Effector CD4-positive, alpha-beta T cell (primary cell): ENCODE measurements at regions not wholly inside any gene's neighbourhood (a gene's known extent, or its start where the extent isn't known, plus 50 kb on each side); places are given as distances from the start of the nearest gene placed in this dataset.

ENCODE experiments used
- DNase-seq: peaks from one replicate; pipeline ENCODE4 v3.0.0-alpha.2; 2020

DNA sequence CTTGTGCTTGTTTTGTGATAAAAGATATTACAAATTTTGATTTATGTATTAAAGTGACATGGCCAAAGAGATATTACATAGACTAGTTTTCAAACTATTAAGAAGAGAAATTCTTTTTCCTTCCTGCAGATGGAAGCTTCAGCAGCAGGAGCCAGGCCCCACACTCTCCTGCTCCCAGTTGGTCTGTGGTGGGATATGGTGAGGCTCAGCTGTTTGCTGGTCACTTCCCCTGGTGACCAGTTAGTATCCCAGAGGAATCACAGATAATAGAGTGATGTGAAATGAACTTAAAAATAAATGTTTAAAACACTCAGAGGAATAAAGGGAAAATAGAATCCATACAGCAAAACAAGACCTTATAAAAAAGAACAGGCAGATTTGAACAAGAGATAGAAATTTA lies 154.7 kb downstream of the KTN1 start:
- DNase-seq = no peak

DNA sequence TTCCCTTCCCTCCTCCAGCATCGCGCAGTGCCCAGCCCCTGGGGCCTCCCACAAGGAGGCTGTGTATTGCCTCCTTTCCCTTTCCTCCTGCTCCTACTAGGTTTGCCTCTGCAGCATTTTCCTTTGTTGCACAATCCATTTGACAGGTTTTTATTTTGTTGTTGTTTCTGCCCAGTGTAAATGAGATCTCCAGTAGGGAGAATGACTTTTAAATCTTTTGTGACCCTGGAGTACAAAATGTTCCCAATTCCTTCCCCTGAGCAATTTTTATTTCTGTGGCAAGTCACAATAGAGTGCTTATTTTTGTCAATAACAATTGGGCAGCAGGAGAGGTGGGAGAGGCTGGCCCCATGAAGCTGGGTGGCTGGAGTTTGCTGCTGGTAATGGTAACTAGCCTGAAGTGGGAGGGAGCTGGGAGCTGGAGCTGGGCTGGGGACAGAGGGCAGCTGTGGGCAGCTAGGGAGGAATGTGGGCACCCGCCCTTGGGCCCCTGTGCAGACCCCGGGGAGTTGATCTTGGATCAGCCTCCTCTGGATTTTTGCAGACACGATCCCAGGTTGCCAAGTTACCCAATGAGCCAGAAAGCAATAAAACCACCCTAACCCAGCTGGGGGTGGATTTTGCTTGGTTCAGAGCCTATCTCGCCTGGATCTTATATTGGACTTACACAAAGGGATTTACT lies 160.1 kb downstream of the KTN1 start:
- DNase-seq = no peak

DNA sequence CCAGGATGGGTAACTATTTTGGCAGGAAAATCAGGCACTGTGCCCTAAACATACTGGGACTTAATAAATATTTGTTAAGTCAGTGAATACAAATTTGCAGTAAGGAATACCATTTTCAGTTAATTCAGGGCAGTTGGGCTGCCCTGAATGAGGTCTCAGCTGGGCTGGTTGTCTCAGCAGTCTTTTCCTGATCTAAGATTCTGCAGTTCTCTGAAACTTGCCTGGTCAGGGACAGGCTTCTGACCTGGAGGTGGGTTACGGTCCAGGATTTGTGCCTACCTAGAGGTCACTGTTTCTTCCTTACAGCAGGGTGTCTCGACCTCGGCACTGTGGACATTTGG lies 160.6 kb downstream of the KTN1 start:
- DNase-seq = no peak

DNA sequence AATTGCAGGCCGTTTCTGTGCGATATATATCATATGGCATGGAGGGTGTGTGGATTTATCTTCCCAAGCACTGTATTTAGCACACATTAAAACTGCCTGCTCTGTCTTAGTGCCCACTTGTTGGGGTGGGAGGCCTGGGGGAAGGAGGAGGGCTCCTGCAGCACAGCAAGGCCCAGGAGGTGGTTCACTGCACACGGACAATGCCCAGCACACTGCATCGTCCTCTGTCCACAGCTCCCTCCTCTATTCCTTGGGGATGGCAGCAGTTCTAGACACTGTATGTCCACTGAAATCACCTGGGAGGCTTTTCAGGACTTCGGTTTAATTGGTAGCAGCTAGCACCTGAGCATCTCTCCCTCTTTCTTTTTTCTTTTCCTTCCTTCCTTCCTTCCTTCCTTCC lies 161.2 kb downstream of the KTN1 start:
- DNase-seq = no peak

DNA sequence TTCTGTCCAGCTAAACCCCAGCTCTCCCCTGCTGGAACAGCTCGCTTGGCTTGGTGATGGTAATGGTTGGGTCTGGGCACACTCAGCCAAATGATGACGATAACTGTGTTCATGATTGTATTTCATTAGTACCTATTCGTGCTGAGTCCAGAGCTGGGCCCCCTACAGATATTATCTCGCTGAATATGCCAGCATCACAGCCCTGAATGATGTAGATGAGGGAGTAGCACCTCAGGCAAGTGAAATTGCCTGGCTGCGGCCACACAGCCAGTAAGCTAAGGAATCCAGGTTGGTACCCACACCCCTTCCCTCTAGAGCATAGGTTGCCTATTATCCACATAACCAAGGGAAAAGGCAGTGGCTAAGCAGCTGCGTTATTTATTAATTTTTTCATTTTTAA lies 163.5 kb downstream of the KTN1 start:
- no peak for DNase-seq

DNA sequence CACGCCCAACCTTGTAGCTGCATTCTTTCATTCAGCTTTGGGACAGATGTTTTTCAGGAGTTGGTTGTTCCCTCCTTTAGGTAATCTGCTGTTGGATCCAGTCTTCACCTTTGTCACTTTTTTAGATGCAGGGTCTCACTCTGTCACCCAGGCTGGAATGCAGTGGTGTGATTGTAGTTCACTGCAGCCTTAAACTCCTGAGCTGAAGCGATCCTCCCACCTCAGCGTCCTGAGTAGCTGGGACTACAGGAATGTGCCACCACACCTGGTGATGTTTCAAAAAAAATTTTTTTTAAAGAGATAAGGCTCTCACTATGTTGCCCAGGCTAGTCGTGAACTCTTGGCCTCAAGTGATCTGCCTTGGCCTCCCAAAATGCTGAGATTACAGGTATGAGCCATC lies 164.3 kb downstream of the KTN1 start:
- no peak for DNase-seq

DNA sequence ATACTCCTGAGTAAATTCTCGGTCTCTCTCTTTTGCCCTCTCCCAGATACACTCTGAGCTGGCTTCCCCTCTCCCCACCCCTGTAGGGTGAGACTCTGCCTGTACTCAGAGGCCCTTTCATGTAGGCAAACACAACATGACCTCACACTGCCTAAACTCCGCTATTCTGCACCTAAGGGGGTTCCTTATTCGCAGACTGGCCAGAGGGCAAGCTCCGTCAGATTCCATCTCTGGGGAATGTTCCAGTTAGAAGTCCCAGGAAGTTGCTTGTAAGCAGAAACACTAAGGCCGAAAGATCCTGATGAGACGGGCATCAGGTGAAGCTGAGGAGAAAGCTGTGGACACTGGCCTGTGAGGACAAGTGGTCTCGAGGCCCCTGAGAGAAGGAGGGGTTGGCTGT lies 165.9 kb downstream of the KTN1 start:
- no peak for DNase-seq

DNA sequence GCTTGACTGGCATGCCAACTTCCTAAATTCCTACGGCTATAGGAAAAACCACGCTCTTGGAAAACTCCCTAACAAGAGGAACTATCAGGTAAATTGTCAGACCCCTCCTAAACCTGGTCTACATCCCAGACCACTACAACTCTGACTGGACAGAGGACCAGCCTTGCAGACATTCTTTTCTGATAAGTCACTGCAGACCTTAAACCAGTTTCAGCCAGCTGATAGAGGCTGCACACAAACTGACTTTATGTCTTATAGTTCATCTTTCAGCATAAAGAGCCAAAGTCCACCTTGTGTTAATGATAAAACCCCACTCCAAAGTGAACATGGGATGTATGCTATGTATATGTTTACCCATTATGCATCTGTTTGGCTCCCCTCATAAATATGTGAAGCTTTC lies 166.6 kb downstream of the KTN1 start:
- no peak for DNase-seq

DNA sequence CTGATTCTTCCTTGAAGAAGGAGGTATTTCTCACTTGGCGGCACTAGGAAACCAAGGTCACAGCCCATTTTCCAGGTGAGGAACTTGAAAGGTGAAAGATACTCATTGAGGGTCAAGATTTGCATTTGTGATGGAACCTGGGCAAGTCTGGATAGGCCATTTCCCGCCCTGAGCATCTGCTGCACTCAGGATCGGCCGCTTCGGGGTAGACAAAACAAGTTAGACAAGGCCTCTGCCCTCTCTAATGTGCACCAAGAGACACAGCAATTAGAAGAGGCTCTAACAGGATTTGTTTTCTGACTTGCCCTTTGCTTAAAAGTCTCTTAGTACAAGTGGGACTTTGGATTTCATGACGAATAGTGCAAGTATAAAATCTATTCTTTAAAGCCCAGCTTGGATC lies 167.2 kb downstream of the KTN1 start:
- no peak for DNase-seq

DNA sequence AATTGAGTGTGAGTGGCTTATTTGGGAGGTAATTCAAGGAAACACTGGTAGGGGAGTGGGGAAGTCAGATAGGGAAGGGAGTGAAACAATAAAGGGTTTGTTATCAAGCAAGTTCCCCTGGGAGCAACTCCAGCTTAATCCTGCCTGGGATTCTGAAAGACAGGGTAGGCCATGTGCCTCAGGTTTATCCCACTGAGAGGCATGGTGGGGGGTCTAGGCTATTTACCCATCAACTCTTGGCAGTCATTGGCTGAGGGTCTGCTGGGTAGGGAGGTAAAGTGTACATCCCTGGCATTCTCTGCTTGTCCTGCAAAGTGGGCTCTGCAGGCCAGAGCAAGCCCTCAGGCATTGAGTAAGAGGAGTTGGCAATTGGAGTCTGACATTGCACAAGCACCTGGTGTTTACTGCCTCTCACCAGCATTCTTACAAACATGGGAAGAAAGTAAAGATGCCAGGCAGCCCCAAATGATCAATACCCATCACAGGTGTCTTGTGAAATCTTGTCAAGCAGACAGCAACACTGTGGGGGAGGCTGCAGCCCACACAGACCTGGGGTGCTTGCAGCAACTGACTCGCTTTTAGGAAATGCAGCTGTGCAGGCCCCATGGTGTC lies 169.3 kb downstream of the KTN1 start:
- DNase-seq = no peak

DNA sequence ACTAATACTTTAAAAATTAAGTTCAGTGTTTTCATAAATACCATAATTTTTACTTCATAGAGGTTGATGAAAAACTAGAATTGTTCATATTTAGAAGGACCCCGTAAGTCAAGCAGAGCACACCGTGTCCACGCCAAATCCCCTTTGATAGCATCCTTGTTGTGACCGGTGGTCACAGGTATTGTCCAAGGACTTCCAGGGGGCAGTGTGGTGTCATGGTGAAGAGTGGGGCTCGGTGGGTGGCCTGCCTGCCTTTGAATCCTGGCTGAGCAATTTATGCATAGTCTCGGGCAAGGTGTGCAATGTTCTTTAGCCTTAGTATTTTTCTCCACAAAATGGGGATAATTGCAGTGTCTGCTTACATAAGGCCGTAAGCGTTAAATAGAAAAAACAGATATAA lies 169.9 kb downstream of the KTN1 start:
- no peak for DNase-seq

DNA sequence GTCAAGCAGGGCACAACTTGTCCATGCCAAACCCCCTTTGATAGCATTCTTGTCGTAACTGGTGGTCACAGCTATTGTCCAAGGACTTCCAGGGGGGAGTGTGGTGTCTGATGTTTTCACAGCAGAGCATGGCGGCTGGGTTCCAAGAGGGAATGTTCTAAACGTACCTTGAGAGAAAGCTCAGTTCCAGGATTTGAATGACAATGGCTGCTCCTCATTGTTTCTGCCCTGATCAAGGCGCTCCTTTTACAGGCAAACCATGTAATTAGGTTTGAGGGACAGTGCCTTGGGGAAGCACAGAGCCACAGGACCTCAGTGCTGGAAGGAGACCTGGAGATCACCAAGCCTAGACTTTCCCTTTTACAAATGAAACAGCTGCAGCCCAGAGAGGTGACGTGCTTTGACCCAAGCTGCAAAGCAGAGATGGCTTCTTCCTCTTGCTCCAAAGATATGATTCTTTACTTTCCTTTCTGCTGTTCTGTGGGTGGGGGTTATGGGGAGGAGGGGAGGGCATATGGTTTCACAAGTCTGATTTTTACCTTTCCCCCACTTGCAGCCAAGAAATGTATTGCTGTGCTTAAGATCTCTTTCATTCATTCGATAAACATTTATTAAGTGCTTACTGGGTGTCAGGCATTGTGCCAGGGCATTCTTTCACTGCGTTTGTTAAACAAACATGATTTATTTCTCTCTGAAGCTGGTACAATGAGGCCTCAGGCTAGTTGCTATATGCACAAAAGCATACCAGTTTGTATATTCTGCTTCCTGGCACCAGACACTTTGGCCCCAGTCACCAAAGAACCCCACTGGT lies 172.8 kb downstream of the KTN1 start:
- DNase-seq = no peak

DNA sequence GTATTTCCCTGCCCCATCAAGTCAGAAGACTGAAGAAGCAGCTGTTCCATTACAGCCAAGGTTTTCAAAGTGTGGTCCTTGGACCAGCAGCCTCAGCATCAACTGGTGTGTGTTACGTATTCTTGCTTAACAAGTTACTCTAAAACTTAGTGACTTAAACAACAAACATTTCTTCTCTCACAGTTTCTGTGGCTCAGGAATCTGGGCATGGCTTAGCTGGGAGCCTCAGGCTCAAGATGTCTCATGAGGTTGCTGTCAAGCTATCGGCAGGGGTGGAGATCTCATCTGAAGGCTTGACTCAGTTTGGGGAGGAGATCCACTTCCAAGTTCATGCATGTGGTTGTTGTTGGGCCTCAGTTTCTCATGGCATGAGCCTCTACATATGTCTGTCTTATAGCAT lies 174.5 kb downstream of the KTN1 start:
- DNase-seq = no peak

DNA sequence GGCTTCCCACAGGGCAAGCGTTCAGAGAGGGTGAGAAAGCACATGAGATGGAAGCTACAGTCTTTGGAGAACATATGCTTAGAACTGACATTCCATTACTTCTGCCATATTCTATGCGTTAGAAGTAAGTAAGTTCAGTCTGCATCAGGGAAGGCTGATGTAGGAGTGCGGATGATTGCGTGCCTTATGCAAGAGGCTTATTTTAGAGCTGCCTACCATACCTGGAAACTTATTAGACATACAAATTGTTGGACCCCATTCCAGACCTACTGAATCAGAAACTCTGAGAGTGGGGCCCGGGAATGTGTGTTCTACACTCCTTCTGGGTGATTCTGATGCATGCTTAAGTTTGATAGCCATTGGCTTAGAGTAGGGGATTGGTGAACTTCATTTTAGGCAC lies 174.9 kb downstream of the KTN1 start:
- no peak for DNase-seq

DNA sequence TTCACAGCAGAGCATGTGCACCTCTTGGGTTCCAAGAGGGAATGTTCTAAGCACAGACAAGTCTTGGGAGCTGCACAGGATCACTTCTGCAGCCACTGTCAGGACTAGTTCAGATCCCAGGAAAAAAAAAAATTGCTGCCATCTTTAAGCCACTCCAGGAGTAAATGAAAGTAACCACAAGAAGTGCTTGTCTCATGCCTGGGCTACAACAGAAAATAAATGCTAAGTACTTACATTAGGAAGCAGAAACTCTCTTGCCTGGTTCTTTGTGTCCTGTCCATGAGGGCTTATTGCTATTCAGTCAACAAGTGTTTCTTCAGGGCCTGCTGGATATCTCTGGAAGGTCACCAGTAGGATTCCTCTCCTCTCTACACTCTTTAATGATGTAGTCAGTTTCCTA lies 176.1 kb downstream of the KTN1 start:
- DNase-seq = no peak

DNA sequence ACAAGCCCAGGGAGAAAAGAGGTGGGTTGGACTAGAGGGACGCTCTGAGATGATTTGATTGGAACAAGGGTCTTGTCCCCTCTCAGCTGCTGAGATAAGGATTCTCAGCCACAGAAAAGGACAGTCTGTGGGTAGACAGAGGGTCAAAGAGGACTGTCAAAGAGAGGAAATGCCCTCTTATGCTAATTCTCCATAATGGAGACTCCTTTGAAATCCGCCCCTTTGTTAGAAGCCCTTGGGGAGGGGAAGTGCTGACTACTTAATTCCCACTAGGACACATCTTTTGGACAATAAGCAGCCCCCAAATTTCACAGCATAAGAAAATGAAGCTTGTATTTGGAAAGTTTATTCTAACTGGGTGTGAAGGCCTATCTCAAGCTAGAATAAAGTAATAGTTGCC lies 176.6 kb downstream of the KTN1 start:
- no peak for DNase-seq

DNA sequence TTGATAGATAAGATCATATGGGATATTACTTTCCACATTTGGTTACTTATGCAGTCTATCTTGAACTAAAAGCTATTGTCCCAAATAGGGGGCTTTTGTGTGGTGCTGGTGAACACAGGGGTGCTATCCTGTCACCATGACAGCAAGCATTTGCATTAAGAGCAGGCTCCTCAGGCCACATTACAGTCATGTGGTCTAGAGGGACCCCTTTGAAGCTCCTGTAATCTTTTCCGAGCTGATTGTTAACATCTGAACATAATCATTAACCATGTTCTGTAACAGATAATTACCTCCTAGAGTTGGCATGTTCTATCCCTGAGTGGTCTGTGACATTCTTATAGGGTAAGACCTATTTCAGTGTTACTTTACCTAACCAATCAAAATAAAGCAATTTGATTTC lies 178.8 kb downstream of the KTN1 start:
- DNase-seq = no peak

DNA sequence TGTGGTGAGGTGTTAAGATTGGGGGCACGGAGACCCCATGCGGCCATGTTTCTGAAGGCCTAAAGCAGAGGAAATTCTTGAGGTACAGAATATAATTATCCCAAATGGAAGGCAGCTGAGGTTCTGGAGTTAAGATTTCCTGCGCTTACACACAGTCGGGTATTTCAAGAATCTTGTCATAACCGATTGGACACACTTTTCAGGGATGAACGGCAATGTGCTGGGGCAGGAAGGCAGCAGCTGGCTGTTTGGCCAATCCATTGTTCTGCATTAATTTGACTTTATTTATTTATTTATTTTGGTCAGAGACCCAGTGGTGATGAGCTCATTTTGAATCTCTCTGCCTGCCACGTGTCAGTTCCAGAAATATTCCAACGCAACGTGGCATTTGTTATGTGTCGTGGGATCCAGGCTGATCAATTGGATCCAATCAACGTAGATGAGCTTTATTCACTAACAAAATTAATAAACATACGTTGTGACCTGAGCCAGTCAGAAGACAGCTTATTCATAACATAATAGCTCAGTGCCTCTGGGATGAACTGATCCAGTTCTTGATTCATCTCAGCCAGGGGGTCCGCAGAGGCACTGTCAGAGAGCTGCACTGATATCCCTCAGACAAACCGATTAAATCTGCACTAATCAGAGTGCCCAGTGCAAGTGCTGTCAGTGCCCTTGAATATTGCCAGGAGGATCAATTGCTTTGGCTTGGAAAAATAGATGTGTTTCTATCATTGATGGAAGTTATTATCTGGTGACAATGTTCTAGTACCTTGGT lies 181.0 kb downstream of the KTN1 start:
- no peak for DNase-seq

DNA sequence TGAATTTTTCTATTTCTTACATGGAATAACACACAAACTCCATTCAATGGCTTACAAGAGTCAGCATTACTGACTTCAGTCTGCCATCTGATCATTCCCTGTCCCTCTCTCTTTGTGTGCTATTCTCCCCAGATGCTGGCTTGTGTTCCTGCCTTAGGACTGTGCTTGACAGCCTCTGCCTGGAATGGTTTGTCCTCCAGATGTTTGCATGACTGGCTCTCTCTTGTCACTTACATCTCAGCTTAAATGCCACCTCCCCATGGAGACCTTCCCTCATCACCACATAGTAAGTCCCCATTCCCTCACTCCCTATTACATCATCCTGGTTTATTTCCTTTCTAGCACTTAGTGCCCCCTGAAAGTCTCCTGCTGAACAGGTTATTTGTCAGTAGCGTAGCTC lies 181.6 kb downstream of the KTN1 start:
- DNase-seq = no peak

DNA sequence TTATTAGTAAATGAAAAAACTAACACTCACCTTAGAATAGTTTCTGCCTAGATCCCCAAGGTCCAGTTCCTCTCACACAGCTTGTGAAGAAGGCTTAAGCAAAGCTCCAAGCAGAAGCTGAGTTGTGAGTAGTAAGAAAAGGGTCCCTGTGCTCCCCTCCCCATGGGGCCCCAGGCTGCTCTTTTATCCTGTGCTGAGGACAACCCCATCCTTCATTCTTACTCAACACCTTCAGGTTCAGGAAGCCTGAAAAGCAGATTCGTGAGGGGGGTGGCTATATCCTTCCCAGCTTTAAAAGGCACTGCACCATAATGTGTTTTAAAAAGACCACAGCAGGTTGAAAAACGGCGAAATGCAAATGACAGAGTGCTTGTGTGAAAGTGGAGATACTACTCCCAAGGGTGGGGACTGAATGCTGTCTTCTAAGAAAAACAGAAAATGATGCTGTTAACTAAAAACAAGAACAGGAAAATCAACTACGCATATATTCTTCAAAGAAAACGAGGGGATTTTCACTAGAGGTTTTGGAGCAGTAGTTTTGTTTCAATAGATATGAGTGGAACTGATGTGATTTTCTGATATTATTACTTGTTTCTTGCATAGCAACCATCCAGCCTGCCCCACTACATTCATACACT lies 182.7 kb downstream of the KTN1 start:
- no peak for DNase-seq

DNA sequence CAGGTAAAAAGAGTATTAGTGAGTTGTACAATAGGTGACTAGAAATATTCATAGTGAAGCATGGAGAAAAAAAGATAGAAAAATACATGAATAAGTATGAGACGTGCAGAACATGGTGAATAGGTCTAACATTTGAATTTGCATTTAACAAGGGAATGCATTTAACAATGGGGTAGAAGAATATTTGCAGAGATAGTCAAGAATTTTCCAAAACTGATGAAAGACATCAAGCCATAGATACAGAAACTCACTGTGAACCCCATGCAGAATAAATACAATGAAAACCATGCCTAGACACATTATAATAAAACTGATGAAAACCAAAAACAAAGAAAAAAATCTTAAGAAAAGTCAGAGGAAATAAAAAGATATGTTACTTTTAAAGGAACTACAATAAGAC lies 184.8 kb downstream of the KTN1 start:
- no peak for DNase-seq

DNA sequence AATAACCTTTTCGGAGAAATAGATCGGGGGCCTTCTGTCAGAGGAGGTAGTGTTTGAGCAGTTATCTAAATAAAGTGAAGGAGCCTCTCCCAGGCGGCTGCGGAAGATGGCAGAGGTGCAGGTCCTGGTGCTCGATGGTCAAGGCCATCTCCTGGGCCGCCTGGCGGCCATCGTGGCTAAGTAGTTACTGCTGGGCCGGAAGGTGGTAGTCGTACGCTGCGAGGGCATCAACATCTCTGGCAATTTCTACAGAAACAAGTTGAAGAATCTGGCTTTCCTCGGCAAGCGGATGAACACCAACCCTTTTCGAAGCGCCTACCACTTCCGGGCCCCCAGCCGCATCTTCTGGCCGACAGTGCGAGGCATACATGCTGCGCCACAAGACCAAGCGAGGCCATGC lies 186.1 kb downstream of the KTN1 start:
- DNase-seq = no peak

DNA sequence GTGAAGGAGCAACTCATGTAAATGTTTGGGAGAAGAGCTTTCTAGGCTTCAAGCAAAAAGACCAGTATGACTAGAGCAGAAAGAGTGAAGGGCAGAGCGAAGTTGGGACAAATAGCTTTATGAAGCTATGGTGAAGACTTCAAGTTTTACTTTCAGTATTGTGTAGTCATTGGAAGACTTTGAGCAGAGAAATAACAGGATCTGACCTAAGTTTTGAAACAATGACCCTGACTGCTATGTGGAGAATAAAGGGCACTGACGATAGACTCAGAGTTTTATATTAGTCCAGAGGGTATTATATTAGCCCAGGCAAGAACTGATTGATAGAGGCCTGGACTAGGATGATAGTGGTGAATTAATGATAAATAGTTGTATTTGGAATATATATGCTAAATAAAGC lies 187.3 kb downstream of the KTN1 start:
- DNase-seq = no peak
